GM12891 (cell line): ENCODE measurements at regions not wholly inside any gene's neighbourhood (a gene's known extent, or its start where the extent isn't known, plus 50 kb on each side); places are given as distances from the start of the nearest gene placed in this dataset.

Source experiments
- PAX5 ChIP-seq: IDR thresholded peaks from 2 replicates; pipeline ENCODE4 v1.6.1; 2011; ENCODE audit warnings: low read length, moderate library complexity, mild to moderate bottlenecking; ENCODE audit not compliant: insufficient read depth, severe bottlenecking
- POLR2A ChIP-seq: IDR thresholded peaks from 2 replicates; pipeline ENCODE4 v1.6.1; 2011; ENCODE audit warnings: low read depth, low read length, control low read depth
- POLR2AphosphoS5 ChIP-seq: IDR thresholded peaks from 2 replicates; pipeline ENCODE4 v1.6.1; 2011; ENCODE audit warnings: low read depth, low read length, control low read depth
- TAF1 ChIP-seq: IDR thresholded peaks from 2 replicates; pipeline ENCODE4 v1.6.1; 2011; ENCODE audit warnings: low read depth, low read length, control low read depth

GRCh38 chr21:35981514-35982070 is 78.7 kb downstream of the SETD4 start:
- no peak for TF ChIP-seq POLR2A
- TF ChIP-seq TAF1 = no peak
- TF ChIP-seq POLR2AphosphoS5 = no peak
- TF ChIP-seq PAX5 = no peak
